ENCODE measurements at regions not wholly inside any gene's neighbourhood (a gene's known extent, or its start where the extent isn't known, plus 50 kb on each side); places are given as distances from the start of the nearest gene placed in this dataset.
"Not testable (repeated sequence)": the region's sequence is repeated elsewhere in the genome, so short reads cannot be mapped to it uniquely, and the experiment has no call there.

- H3K4me3 ChIP-seq (ENCODE audit: low read length in 2 of 2); DNase-seq; intact Hi-C loops (cut with DNase I); H3K27ac ChIP-seq (ENCODE audit: low read depth in 1 of 2, low read length in 2 of 2); H3K4me1 ChIP-seq (ENCODE audit: control insufficient read depth in 1 of 2, insufficient read depth in 2 of 2, low read length in 2 of 2); H3K9me3 ChIP-seq (ENCODE audit: control insufficient read depth, low read length); H3K27me3 ChIP-seq (ENCODE audit: control insufficient read depth in 1 of 2, insufficient read depth in 2 of 2, low read length in 1 of 2); ATAC-seq (ENCODE audit: low FRiP score); H3K36me3 ChIP-seq (ENCODE audit: control insufficient read depth in 1 of 2, insufficient read depth in 2 of 2, low read length in 1 of 2): not testable (repeated sequence)
- 59 to 69% methylated on average over 4 to 5 of the region's 5 CpGs for WGBS, 2 donors
Observed at GRCh38 chr20:40012026-40012425, 677.0 kb downstream of the MAFB start.

GRCh38 chr20:40010483-40010882 is 678.6 kb downstream of the MAFB start:
- H3K4me3 ChIP-seq (ENCODE audit: low read length in 2 of 2), result no peak overlapping the region
- WGBS, 2 donors, result 60 to 72% methylated on average over 2 of the region's 2 CpGs
- no peaks in the 10 kb centered on the region for H3K27me3 ChIP-seq (ENCODE audit: control insufficient read depth in 1 of 2, insufficient read depth in 2 of 2, low read length in 1 of 2)
- ATAC-seq (ENCODE audit: low FRiP score) (no peak), DNase-seq (peak; percentile 41 to 50)
- H3K9me3 ChIP-seq (ENCODE audit: control insufficient read depth, low read length), result peaks cover 4% of the 10 kb centered on the region
- no peak overlapping the region for H3K27ac ChIP-seq (ENCODE audit: low read depth in 1 of 2, low read length in 2 of 2)
- intact Hi-C loops (cut with DNase I), result no loop called here
- no peaks in the 10 kb centered on the region for H3K36me3 ChIP-seq (ENCODE audit: control insufficient read depth in 1 of 2, insufficient read depth in 2 of 2, low read length in 1 of 2)
- H3K4me1 ChIP-seq (ENCODE audit: control insufficient read depth in 1 of 2, insufficient read depth in 2 of 2, low read length in 2 of 2), result no peaks in the 10 kb centered on the region

- Histone ChIP-seq H3K36me3 (ENCODE audit: control insufficient read depth in 1 of 2, insufficient read depth in 2 of 2, low read length in 1 of 2) (no peaks in the 10 kb centered on the region), H3K4me1 (ENCODE audit: control insufficient read depth in 1 of 2, insufficient read depth in 2 of 2, low read length in 2 of 2) (no peaks in the 10 kb centered on the region), H3K27ac (ENCODE audit: low read depth in 1 of 2, low read length in 2 of 2) (no peak overlapping the region), H3K27me3 (ENCODE audit: control insufficient read depth in 1 of 2, insufficient read depth in 2 of 2, low read length in 1 of 2) (no peaks in the 10 kb centered on the region), H3K4me3 (ENCODE audit: low read length in 2 of 2) (no peak overlapping the region), H3K9me3 (ENCODE audit: control insufficient read depth, low read length) (peaks cover 3% of the 10 kb centered on the region)
- DNase-seq (no peak), ATAC-seq (ENCODE audit: low FRiP score) (no peak)
- 24 to 34% methylated on average over 3 of the region's 3 CpGs for WGBS, 2 donors
- intact Hi-C loops (cut with DNase I), result no loop called here
Observed at GRCh38 chr20:40009542-40009941, 679.5 kb downstream of the MAFB start.

GRCh38 chr20:40008177-40008576 is 680.9 kb downstream of the MAFB start:
- DNase-seq (no peak), ATAC-seq (ENCODE audit: low FRiP score) (no peak)
- H3K4me3 ChIP-seq (ENCODE audit: low read length in 2 of 2), result no peak overlapping the region
- no peaks in the 10 kb centered on the region for H3K36me3 ChIP-seq (ENCODE audit: control insufficient read depth in 1 of 2, insufficient read depth in 2 of 2, low read length in 1 of 2)
- intact Hi-C loops (cut with DNase I), result no loop called here
- H3K27ac ChIP-seq (ENCODE audit: low read depth in 1 of 2, low read length in 2 of 2), result no peak overlapping the region
- no peaks in the 10 kb centered on the region for H3K4me1 ChIP-seq (ENCODE audit: control insufficient read depth in 1 of 2, insufficient read depth in 2 of 2, low read length in 2 of 2)
- H3K27me3 ChIP-seq (ENCODE audit: control insufficient read depth in 1 of 2, insufficient read depth in 2 of 2, low read length in 1 of 2), result no peaks in the 10 kb centered on the region
- WGBS, 2 donors, result 73 to 77% methylated on average over 3 of the region's 3 CpGs
- H3K9me3 ChIP-seq (ENCODE audit: control insufficient read depth, low read length), result peaks cover 3% of the 10 kb centered on the region

GRCh38 chr20:40006168-40006860 is 682.7 kb downstream of the MAFB start:
- WGBS, 2 donors, result 58 to 60% methylated on average over 1 of the region's 1 CpG
- intact Hi-C loops (cut with DNase I), result no loop called here
- H3K9me3 ChIP-seq (ENCODE audit: control insufficient read depth, low read length), result peaks cover 3% of the 10 kb centered on the region
- no peak overlapping the region for H3K4me3 ChIP-seq (ENCODE audit: low read length in 2 of 2)
- no peaks in the 10 kb centered on the region for H3K4me1 ChIP-seq (ENCODE audit: control insufficient read depth in 1 of 2, insufficient read depth in 2 of 2, low read length in 2 of 2)
- H3K27ac ChIP-seq (ENCODE audit: low read depth in 1 of 2, low read length in 2 of 2), result no peak overlapping the region
- no peak for ATAC-seq (ENCODE audit: low FRiP score)
- DNase-seq, result no peak
- no peaks in the 10 kb centered on the region for H3K27me3 ChIP-seq (ENCODE audit: control insufficient read depth in 1 of 2, insufficient read depth in 2 of 2, low read length in 1 of 2)
- H3K36me3 ChIP-seq (ENCODE audit: control insufficient read depth in 1 of 2, insufficient read depth in 2 of 2, low read length in 1 of 2), result no peaks in the 10 kb centered on the region

GRCh38 chr20:40004092-40004491 is 684.9 kb downstream of the MAFB start:
- ATAC-seq (ENCODE audit: low FRiP score); intact Hi-C loops (cut with DNase I): not testable (repeated sequence)
- 74 to 76% methylated on average over 2 of the region's 2 CpGs for WGBS, 2 donors

GRCh38 chr20:39993742-39994141 is 695.3 kb downstream of the MAFB start:
- ATAC-seq (ENCODE audit: low FRiP score), result no peak

More at GRCh38 chr20:40004092-40004491, 684.9 kb downstream of the MAFB start:
- not testable (repeated sequence) for H3K27ac ChIP-seq (ENCODE audit: low read depth in 1 of 2, low read length in 2 of 2); H3K4me1 ChIP-seq (ENCODE audit: control insufficient read depth in 1 of 2, insufficient read depth in 2 of 2, low read length in 2 of 2); H3K4me3 ChIP-seq (ENCODE audit: low read length in 2 of 2); H3K36me3 ChIP-seq (ENCODE audit: control insufficient read depth in 1 of 2, insufficient read depth in 2 of 2, low read length in 1 of 2); H3K9me3 ChIP-seq (ENCODE audit: control insufficient read depth, low read length); DNase-seq; H3K27me3 ChIP-seq (ENCODE audit: control insufficient read depth in 1 of 2, insufficient read depth in 2 of 2, low read length in 1 of 2)

GRCh38 chr20:39990692-39991091 is 698.3 kb downstream of the MAFB start:
- ATAC-seq (ENCODE audit: low FRiP score), result no peak
- intact Hi-C loops (cut with DNase I), result no loop called here
- Histone ChIP-seq H3K4me3 (ENCODE audit: low read length in 2 of 2) (no peak overlapping the region), H3K4me1 (ENCODE audit: control insufficient read depth in 1 of 2, insufficient read depth in 2 of 2, low read length in 2 of 2) (no peaks in the 10 kb centered on the region), H3K9me3 (ENCODE audit: control insufficient read depth, low read length) (no peaks in the 10 kb centered on the region), H3K36me3 (ENCODE audit: control insufficient read depth in 1 of 2, insufficient read depth in 2 of 2, low read length in 1 of 2) (no peaks in the 10 kb centered on the region), H3K27ac (ENCODE audit: low read depth in 1 of 2, low read length in 2 of 2) (no peak overlapping the region), H3K27me3 (ENCODE audit: control insufficient read depth in 1 of 2, insufficient read depth in 2 of 2, low read length in 1 of 2) (no peaks in the 10 kb centered on the region)
- no peak for DNase-seq

More at GRCh38 chr20:39993742-39994141, 695.3 kb downstream of the MAFB start:
- Histone ChIP-seq H3K4me3 (ENCODE audit: low read length in 2 of 2) (no peak overlapping the region), H3K36me3 (ENCODE audit: control insufficient read depth in 1 of 2, insufficient read depth in 2 of 2, low read length in 1 of 2) (no peaks in the 10 kb centered on the region), H3K4me1 (ENCODE audit: control insufficient read depth in 1 of 2, insufficient read depth in 2 of 2, low read length in 2 of 2) (no peaks in the 10 kb centered on the region), H3K9me3 (ENCODE audit: control insufficient read depth, low read length) (no peaks in the 10 kb centered on the region), H3K27ac (ENCODE audit: low read depth in 1 of 2, low read length in 2 of 2) (no peak overlapping the region), H3K27me3 (ENCODE audit: control insufficient read depth in 1 of 2, insufficient read depth in 2 of 2, low read length in 1 of 2) (no peaks in the 10 kb centered on the region)
- DNase-seq, result peak in 1 of 2 donors; percentile 71
- intact Hi-C loops (cut with DNase I), result no loop called here
- WGBS, 2 donors, result 39 to 43% methylated on average over 2 of the region's 2 CpGs

- no peaks in the 10 kb centered on the region for H3K9me3 ChIP-seq (ENCODE audit: control insufficient read depth, low read length)
- WGBS, 2 donors, result 0% methylated on average over 1 of the region's 1 CpG
- no peaks in the 10 kb centered on the region for H3K36me3 ChIP-seq (ENCODE audit: control insufficient read depth in 1 of 2, insufficient read depth in 2 of 2, low read length in 1 of 2)
- intact Hi-C loops (cut with DNase I), result no loop called here
- no peak overlapping the region for H3K4me3 ChIP-seq (ENCODE audit: low read length in 2 of 2)
- no peak for ATAC-seq (ENCODE audit: low FRiP score)
- H3K27me3 ChIP-seq (ENCODE audit: control insufficient read depth in 1 of 2, insufficient read depth in 2 of 2, low read length in 1 of 2), result no peaks in the 10 kb centered on the region
- H3K4me1 ChIP-seq (ENCODE audit: control insufficient read depth in 1 of 2, insufficient read depth in 2 of 2, low read length in 2 of 2), result no peaks in the 10 kb centered on the region
- DNase-seq, result no peak
- no peak overlapping the region for H3K27ac ChIP-seq (ENCODE audit: low read depth in 1 of 2, low read length in 2 of 2)
Observed at GRCh38 chr20:39988991-39989390, 700.0 kb downstream of the MAFB start.
